Psoas muscle (tissue), 7 donors: ENCODE measurements at regions not wholly inside any gene's neighbourhood (a gene's known extent, or its start where the extent isn't known, plus 50 kb on each side); places are given as distances from the start of the nearest gene placed in this dataset.

Experiments used
- ATAC-seq, 4 donors: fragments of 200-7000 bp; cut with Tn5 transposase; one replicate each; pipeline ENCODE4 v1.9.1; 2020; ENCODE audit warnings: moderate library complexity in 3 of 4, mild to moderate bottlenecking in 2 of 4
- DNase-seq, 2 donors: peaks; one replicate each; pipeline ENCODE4 v3.0.0-alpha.2; 2020
- H3K27ac ChIP-seq: fragments of 200-600 bp; one replicate; pipeline ENCODE4 v1.8.0; 2022
- H3K27me3 ChIP-seq, 3 donors: fragments of 200-600 bp in 1 of 3; one replicate each; pipeline versions ENCODE4 v1.6.1 to v1.8.0; 2013 to 2022; ENCODE audit warnings: low read length in 2 of 3, mild to moderate bottlenecking in 2 of 3, moderate library complexity in 1 of 3; ENCODE audit not compliant: insufficient read depth in 3 of 3
- H3K36me3 ChIP-seq, 2 donors: fragments of 200-600 bp in 1 of 2; one replicate each; pipeline versions ENCODE4 v1.6.1 to v1.8.0; 2013 to 2022; ENCODE audit warnings: low read depth in 1 of 2, mild to moderate bottlenecking in 1 of 2, moderate library complexity in 1 of 2; ENCODE audit not compliant: insufficient read depth in 1 of 2
- H3K4me1 ChIP-seq: fragments of 200-600 bp; one replicate; pipeline ENCODE4 v1.8.0; 2022
- H3K4me3 ChIP-seq: fragments of 200-600 bp; one replicate; pipeline ENCODE4 v1.8.0; 2022; ENCODE audit warnings: mild to moderate bottlenecking
- H3K9me3 ChIP-seq: fragments of 200-600 bp; one replicate; pipeline ENCODE4 v1.8.0; 2022
- WGBS, 3 donors: extraction: QIAGEN DNeasy Blood & Tissue Kit; methylation state at CpG; one replicate each; pipeline versions ENCODE4 v1.1.6 to v1.1.7; 2013; 5-methylcytosine and 5-hydroxymethylcytosine counted together
- intact Hi-C, 2 donors: fragments of 100-400 bp; cut with DNase I; formaldehyde crosslinking; loops; one replicate each; pipeline versions ENCODE4 v1.11.0 to v1.14.2; 2022
- TF ChIP-seq, protein P1 (sequence below): fragments of 200-600 bp; IDR thresholded peaks from one replicate; pipeline ENCODE4 v1.8.0; 2022; ENCODE audit warnings: antibody characterized with exemption
- donor health status: healthy with polysubstance abuse.
- donor health status: DM: no; HTN: no; CAD: no; lungs with moderate emphysema.
- donor health status: Bipolar disorder and iron deficiency.
- donor health status: healthy.
- donor health status: DM: yes; HTN: yes; CAD: no.
- donor health status: DM: no; HTN: no; CAD: no.
- donor health status: DM: yes; HTN: yes; CAD: no.

- intact Hi-C loops: no loop called here
- DNase-seq (no peak), ATAC-seq (no peak)
- Histone ChIP-seq H3K4me1 (no peaks in the 10 kb centered on the region), H3K36me3 (no peaks in the 10 kb centered on the region), H3K27me3 (no peaks in the 10 kb centered on the region), H3K9me3 (peaks cover 15% of the 10 kb centered on the region), H3K4me3 (no peak overlapping the region), H3K27ac (no peak overlapping the region)
- TF ChIP-seq, protein P1, sequence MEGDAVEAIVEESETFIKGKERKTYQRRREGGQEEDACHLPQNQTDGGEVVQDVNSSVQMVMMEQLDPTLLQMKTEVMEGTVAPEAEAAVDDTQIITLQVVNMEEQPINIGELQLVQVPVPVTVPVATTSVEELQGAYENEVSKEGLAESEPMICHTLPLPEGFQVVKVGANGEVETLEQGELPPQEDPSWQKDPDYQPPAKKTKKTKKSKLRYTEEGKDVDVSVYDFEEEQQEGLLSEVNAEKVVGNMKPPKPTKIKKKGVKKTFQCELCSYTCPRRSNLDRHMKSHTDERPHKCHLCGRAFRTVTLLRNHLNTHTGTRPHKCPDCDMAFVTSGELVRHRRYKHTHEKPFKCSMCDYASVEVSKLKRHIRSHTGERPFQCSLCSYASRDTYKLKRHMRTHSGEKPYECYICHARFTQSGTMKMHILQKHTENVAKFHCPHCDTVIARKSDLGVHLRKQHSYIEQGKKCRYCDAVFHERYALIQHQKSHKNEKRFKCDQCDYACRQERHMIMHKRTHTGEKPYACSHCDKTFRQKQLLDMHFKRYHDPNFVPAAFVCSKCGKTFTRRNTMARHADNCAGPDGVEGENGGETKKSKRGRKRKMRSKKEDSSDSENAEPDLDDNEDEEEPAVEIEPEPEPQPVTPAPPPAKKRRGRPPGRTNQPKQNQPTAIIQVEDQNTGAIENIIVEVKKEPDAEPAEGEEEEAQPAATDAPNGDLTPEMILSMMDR: no peak
Measured at GRCh38 chr2:153228904-153229303, 249.7 kb downstream of the RPRM start.

DNA sequence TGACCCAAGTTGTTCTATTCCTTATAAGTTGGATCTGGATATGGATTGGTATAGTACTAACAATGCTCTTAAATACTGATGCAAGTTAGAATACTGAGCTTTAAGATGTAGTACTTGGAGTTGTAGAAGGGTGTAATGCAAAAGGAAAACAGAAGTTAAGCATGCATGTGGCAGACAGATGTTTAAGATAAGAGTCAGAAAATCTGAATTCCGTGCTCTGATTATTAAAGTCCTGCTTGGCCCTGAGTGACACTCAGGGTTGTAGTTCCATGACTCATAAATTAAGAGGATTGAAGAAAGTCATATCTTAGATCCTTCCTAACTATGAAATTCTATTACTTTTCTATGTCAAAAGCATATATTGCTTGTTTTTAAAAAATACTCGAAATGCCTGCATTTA lies 250.6 kb downstream of the RPRM start:
- intact Hi-C loops: no loop called here
- Histone ChIP-seq H3K27me3 (no peaks in the 10 kb centered on the region), H3K9me3 (peaks cover 15% of the 10 kb centered on the region), H3K4me3 (no peak overlapping the region), H3K36me3 (no peaks in the 10 kb centered on the region), H3K4me1 (no peaks in the 10 kb centered on the region), H3K27ac (no peak overlapping the region)
- WGBS, 3 donors: 48 to 62% (median 51%) methylated on average over 2 of the region's 2 CpGs
- ATAC-seq (no peak), DNase-seq (no peak)
- TF ChIP-seq, protein P1: no peak

GRCh38 chr2:153222231-153223165 lies 256.1 kb downstream of the RPRM start:
- WGBS, 3 donors: 91 to 94% (median 94%) methylated on average over 26 to 27 of the region's 27 CpGs
- DNase-seq (no peak), ATAC-seq (no peak)
- no peaks in the 10 kb centered on the region for H3K27me3 ChIP-seq
- no peak overlapping the region for H3K27ac ChIP-seq
- H3K4me1 ChIP-seq: no peaks in the 10 kb centered on the region
- H3K4me3 ChIP-seq: no peak overlapping the region
- intact Hi-C loops: no loop called here
- peaks cover 15% of the 10 kb centered on the region for H3K9me3 ChIP-seq
- H3K36me3 ChIP-seq: no peaks in the 10 kb centered on the region
- TF ChIP-seq, protein P1: no peak

DNA sequence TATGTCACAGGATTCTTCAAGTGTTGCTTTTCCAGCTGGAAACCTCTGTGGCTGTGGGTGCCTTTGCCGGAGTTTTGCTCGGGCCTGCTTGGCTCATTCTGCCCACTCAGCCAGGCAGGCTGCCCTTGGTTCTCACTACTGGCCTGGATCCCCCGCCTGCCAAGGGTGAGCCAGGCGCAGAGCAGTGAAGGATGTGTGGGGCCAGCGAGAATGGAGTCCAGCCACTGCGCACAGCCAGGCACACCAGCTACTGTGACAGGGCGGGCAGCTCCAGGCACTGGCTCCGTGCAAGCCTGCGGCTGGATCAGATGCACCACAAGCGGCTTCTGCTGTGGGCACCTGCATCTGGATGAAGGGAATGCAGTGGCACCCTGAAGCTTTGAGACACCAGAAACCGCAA lies 257.1 kb downstream of the RPRM start:
- Histone ChIP-seq H3K27me3 (no peaks in the 10 kb centered on the region), H3K9me3 (peaks cover 15% of the 10 kb centered on the region), H3K4me3 (no peak overlapping the region), H3K36me3 (no peaks in the 10 kb centered on the region), H3K27ac (no peak overlapping the region), H3K4me1 (no peaks in the 10 kb centered on the region)
- intact Hi-C loops: no loop called here
- ATAC-seq: no peak
- no peak for DNase-seq
- TF ChIP-seq, protein P1: no peak
- 91 to 96% (median 93%) methylated on average over 11 of the region's 11 CpGs for WGBS, 3 donors
